ENCODE measurements at regions not wholly inside any gene's neighbourhood (a gene's known extent, or its start where the extent isn't known, plus 50 kb on each side); places are given as distances from the start of the nearest gene placed in this dataset.

DNA sequence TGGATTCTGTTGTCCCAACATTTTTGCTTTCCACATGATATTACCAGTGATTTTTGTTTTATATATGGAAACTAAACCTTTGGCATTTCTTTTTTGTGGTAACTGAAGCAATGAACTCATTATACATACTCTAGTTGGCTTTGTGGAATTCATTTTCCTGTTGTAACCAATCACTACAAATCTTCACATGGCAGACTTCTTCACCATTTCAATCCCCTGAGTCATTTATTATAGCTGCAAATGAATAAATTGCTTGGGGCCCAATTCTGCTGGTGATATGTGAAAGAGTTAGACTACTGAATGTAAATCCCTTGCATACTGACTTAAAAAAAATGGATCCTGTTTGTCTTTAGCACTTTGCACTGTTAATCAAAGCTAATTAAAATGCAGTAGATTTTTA lies 1709.6 kb upstream of the WWC1 start:
- Histone ChIP-seq H3K9ac (no peak overlapping the region), H3K27ac (no peak overlapping the region), H3K9me3 (ENCODE audit: low read depth) (no peaks in the 10 kb centered on the region), H3F3A (ENCODE audit: insufficient read depth) (no peaks in the 10 kb centered on the region), H2AFZ (no peak overlapping the region), H4K20me1 (ENCODE audit: insufficient read depth) (no peaks in the 10 kb centered on the region), H3K36me3 (ENCODE audit: low read depth) (no peaks in the 10 kb centered on the region), H3K27me3 (replicated peaks; ENCODE audit: insufficient read depth) (no peaks in the 10 kb centered on the region), H3K4me1 (ENCODE audit: insufficient read depth) (no peaks in the 10 kb centered on the region), H3K4me3 (no peak overlapping the region), H3K9me2 (ENCODE audit: insufficient read depth) (no peaks in the 10 kb centered on the region), H3K79me2 (ENCODE audit: insufficient read depth) (no peaks in the 10 kb centered on the region), H3K4me2 (ENCODE audit: unreplicated experiment) (no peak overlapping the region)
- no peak for TF ChIP-seq EZH2phosphoT487 (IDR thresholded peaks at IDR 0.05; ENCODE audit: insufficient read depth, low read depth)
- no peak for TF ChIP-seq EZH2 (IDR thresholded peaks at IDR 0.05; ENCODE audit: insufficient read depth, poor library complexity, severe bottlenecking)
- in situ Hi-C loops (cut with MboI) = no loop called here
- DNase-seq = no peak

DNA sequence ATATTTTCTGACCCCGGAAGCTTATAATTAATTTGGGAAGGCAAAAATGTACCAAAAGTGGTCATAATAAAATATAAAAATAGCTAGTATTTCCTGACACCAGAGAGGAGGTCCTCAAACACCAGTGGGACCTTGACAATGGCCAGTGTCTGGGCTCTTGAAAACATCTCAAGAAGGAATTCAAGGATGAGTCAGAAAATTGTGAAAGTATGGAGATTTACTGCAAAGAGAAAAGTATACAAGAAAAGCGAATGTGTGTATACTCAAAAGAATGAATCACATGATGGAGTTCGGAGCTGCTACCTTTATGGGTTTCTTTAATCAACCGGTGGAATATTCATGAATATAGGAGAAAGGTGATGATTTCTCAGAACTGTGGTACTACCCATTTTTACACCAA lies 1709.0 kb upstream of the WWC1 start:
- in situ Hi-C loops (cut with MboI) = no loop called here
- H3K27ac ChIP-seq = no peak overlapping the region
- H3K4me3 ChIP-seq = no peak overlapping the region

GRCh38 chr5:166594567-166594966 lies 1696.9 kb upstream of the WWC1 start:
- no peaks in the 10 kb centered on the region for H3K27me3 ChIP-seq (replicated peaks; ENCODE audit: insufficient read depth)
- no peaks in the 10 kb centered on the region for H4K20me1 ChIP-seq (ENCODE audit: insufficient read depth)
- no peak overlapping the region for H3K9ac ChIP-seq
- H3K4me3 ChIP-seq = no peak overlapping the region
- no peak for TF ChIP-seq EZH2phosphoT487 (IDR thresholded peaks at IDR 0.05; ENCODE audit: insufficient read depth, low read depth)
- TF ChIP-seq EZH2 (IDR thresholded peaks at IDR 0.05; ENCODE audit: insufficient read depth, poor library complexity, severe bottlenecking) = no peak
- no peak for DNase-seq
- H3K9me2 ChIP-seq (ENCODE audit: insufficient read depth) = no peaks in the 10 kb centered on the region
- no peaks in the 10 kb centered on the region for H3F3A ChIP-seq (ENCODE audit: insufficient read depth)
- H3K27ac ChIP-seq = no peak overlapping the region
- no peaks in the 10 kb centered on the region for H3K9me3 ChIP-seq (ENCODE audit: low read depth)
- H3K4me1 ChIP-seq (ENCODE audit: insufficient read depth) = no peaks in the 10 kb centered on the region
- H3K4me2 ChIP-seq (ENCODE audit: unreplicated experiment) = no peak overlapping the region
- no peaks in the 10 kb centered on the region for H3K79me2 ChIP-seq (ENCODE audit: insufficient read depth)
- no peak overlapping the region for H2AFZ ChIP-seq
- in situ Hi-C loops (cut with MboI) = no loop called here
- no peaks in the 10 kb centered on the region for H3K36me3 ChIP-seq (ENCODE audit: low read depth)

More for the DNA sequence above, 1709.0 kb upstream of the WWC1 start:
- 37% methylated on average over 4 of the region's 4 CpGs for WGBS, 2 experiments (ENCODE audit: low coverage in 1 of 2, low lambda C conversion rate in 2 of 2, missing lambda C conversion rate in 2 of 2)
- DNase-seq = no peak
- Histone ChIP-seq H3K4me1 (ENCODE audit: insufficient read depth) (no peaks in the 10 kb centered on the region), H3K36me3 (ENCODE audit: low read depth) (no peaks in the 10 kb centered on the region), H4K20me1 (ENCODE audit: insufficient read depth) (no peaks in the 10 kb centered on the region), H3F3A (ENCODE audit: insufficient read depth) (no peaks in the 10 kb centered on the region), H3K79me2 (ENCODE audit: insufficient read depth) (no peaks in the 10 kb centered on the region), H3K9ac (no peak overlapping the region), H3K9me3 (ENCODE audit: low read depth) (no peaks in the 10 kb centered on the region), H3K9me2 (ENCODE audit: insufficient read depth) (no peaks in the 10 kb centered on the region), H3K27me3 (replicated peaks; ENCODE audit: insufficient read depth) (no peaks in the 10 kb centered on the region), H2AFZ (no peak overlapping the region), H3K4me2 (ENCODE audit: unreplicated experiment) (no peak overlapping the region)
- TF ChIP-seq EZH2 (IDR thresholded peaks at IDR 0.05; ENCODE audit: insufficient read depth, poor library complexity, severe bottlenecking) = no peak
- no peak for TF ChIP-seq EZH2phosphoT487 (IDR thresholded peaks at IDR 0.05; ENCODE audit: insufficient read depth, low read depth)

DNA sequence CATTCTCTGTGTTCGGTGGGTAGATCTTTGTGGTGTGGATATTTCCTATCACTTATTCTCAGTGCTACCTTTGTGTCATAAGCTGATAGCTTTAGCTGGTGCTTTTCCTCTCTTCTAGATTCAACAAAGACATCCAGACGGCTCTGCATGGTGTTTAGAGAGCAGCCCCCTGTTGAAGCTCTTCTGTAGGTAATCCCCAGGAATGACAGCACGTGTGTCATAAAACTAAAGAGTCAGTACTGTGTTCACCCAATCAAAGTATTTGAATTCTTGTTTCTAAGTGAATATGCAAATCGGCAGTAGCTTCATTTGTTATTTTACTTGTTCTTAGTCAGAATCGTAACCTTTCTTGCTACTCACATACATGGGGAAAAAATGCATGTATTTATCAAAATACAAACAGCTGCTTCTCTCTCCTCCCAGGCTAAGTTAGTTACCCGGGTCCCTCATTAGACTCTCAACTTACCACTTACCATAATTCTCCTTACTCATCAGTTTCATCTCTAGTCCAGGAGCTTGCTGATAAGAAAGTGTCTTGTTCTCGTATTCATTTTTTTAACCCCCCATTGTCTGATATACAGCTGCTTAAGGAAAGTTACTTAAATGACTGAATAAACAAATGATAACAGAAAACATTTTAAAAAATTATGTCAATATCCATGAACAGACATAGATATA lies 1696.0 kb upstream of the WWC1 start:
- Histone ChIP-seq H3K9me3 (ENCODE audit: low read depth) (no peaks in the 10 kb centered on the region), H3K4me1 (ENCODE audit: insufficient read depth) (no peaks in the 10 kb centered on the region), H3K79me2 (ENCODE audit: insufficient read depth) (no peaks in the 10 kb centered on the region), H3K4me3 (no peak overlapping the region), H3K9ac (no peak overlapping the region), H4K20me1 (ENCODE audit: insufficient read depth) (no peaks in the 10 kb centered on the region), H3K27me3 (replicated peaks; ENCODE audit: insufficient read depth) (no peaks in the 10 kb centered on the region), H3K27ac (no peak overlapping the region), H3K9me2 (ENCODE audit: insufficient read depth) (no peaks in the 10 kb centered on the region), H2AFZ (no peak overlapping the region), H3K4me2 (ENCODE audit: unreplicated experiment) (no peak overlapping the region), H3K36me3 (ENCODE audit: low read depth) (no peaks in the 10 kb centered on the region), H3F3A (ENCODE audit: insufficient read depth) (no peaks in the 10 kb centered on the region)
- in situ Hi-C loops (cut with MboI) = no loop called here
- 21 to 22% methylated on average over 7 of the region's 7 CpGs for WGBS, 2 experiments (ENCODE audit: low coverage in 1 of 2, low lambda C conversion rate in 2 of 2, missing lambda C conversion rate in 2 of 2)
- no peak for DNase-seq
- no peak for TF ChIP-seq EZH2 (IDR thresholded peaks at IDR 0.05; ENCODE audit: insufficient read depth, poor library complexity, severe bottlenecking)
- TF ChIP-seq EZH2phosphoT487 (IDR thresholded peaks at IDR 0.05; ENCODE audit: insufficient read depth, low read depth) = no peak

DNA sequence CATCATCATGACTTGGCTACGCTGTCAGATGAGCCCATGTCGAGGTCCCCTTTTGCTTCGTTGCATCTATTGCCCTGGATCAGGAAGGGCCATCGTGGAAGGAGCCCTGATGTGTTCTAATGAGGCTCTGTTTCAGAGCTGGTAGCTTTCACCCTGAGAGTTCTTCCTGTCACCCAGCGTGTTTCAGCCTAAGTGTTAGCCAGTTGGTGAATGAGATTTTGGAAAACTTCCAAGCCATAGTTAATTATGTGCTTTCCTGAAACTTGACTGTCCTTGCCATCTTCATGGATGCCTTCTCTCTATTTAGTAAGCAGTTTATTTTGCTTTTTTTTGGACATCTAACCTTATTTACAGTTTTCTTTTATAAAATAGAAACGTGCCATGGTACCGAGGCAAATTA lies 1695.4 kb upstream of the WWC1 start:
- H3F3A ChIP-seq (ENCODE audit: insufficient read depth) = no peaks in the 10 kb centered on the region
- no peak for TF ChIP-seq EZH2phosphoT487 (IDR thresholded peaks at IDR 0.05; ENCODE audit: insufficient read depth, low read depth)
- TF ChIP-seq EZH2 (IDR thresholded peaks at IDR 0.05; ENCODE audit: insufficient read depth, poor library complexity, severe bottlenecking) = no peak
- H4K20me1 ChIP-seq (ENCODE audit: insufficient read depth) = no peaks in the 10 kb centered on the region
- no peaks in the 10 kb centered on the region for H3K9me3 ChIP-seq (ENCODE audit: low read depth)
- H3K4me3 ChIP-seq = no peak overlapping the region
- in situ Hi-C loops (cut with MboI) = no loop called here
- no peaks in the 10 kb centered on the region for H3K79me2 ChIP-seq (ENCODE audit: insufficient read depth)
- no peaks in the 10 kb centered on the region for H3K36me3 ChIP-seq (ENCODE audit: low read depth)
- no peaks in the 10 kb centered on the region for H3K4me1 ChIP-seq (ENCODE audit: insufficient read depth)
- 11 to 16% methylated on average over 7 of the region's 7 CpGs for WGBS, 2 experiments (ENCODE audit: low coverage in 1 of 2, low lambda C conversion rate in 2 of 2, missing lambda C conversion rate in 2 of 2)
- H3K27ac ChIP-seq = no peak overlapping the region
- H2AFZ ChIP-seq = no peak overlapping the region
- H3K27me3 ChIP-seq (replicated peaks; ENCODE audit: insufficient read depth) = no peaks in the 10 kb centered on the region
- no peak overlapping the region for H3K4me2 ChIP-seq (ENCODE audit: unreplicated experiment)
- H3K9ac ChIP-seq = no peak overlapping the region
- no peaks in the 10 kb centered on the region for H3K9me2 ChIP-seq (ENCODE audit: insufficient read depth)
- no peak for DNase-seq
